K562 (cell line): ENCODE measurements at regions not wholly inside any gene's neighbourhood (a gene's known extent, or its start where the extent isn't known, plus 50 kb on each side); places are given as distances from the start of the nearest gene placed in this dataset.

Experiments
- ATAC-seq: fragments of 200-7000 bp; cut with Tn5 transposase; 3 replicates; pipeline ENCODE4 v1.9.1; 2020; ENCODE audit warnings: moderate library complexity
- BruUV-seq: library from RNA; stranded (reverse); fragments of 400-500 nt; replicated peaks from 2 replicates; lab custom pipeline; 2021; lab: Mats Ljungman, UMichigan
- CTCF ChIA-PET: fragments of 300-600 bp; formaldehyde crosslinking; extraction: SDS; loops from one replicate; lab custom pipeline; 2021; ENCODE audit warnings: low intra/inter-chr PET ratio; lab: Yijun Ruan, JAX
- POLR2A ChIA-PET: fragments of 300-600, 350-650 bp; sonication (Branson Sonifier 250); formaldehyde crosslinking; extraction: SDS; loops from one replicate; lab custom pipeline; 2021; ENCODE audit warnings: antibody characterized with exemption, inconsistent platforms; lab: Yijun Ruan, JAX
- DNase-seq, 4 experiments: peaks; one replicate each; pipeline versions ENCODE4 v3.0.0 to v3.0.0-alpha.2; 2011 to 2018; ENCODE audit warnings: low spot score in 3 of 4, mixed read lengths in 3 of 4; ENCODE audit errors: extremely low read depth in 1 of 4
- FAIRE-seq: peaks from 2 replicates; lab custom pipeline; 2011; peaks lifted over from hg19 to GRCh38; lab: Jason Lieb, UNC
- H2AFZ ChIP-seq: 2 replicates; pipeline ENCODE4 v1.6.0; 2011; ENCODE audit warnings: low read depth, low read length, control low read depth, inconsistent platforms
- H3K27ac ChIP-seq: fragments of 200-600 bp; 3 replicates; pipeline ENCODE4 v1.8.0; 2011; ENCODE audit warnings: low read depth, mild to moderate bottlenecking, control low read depth, inconsistent platforms, low read length, moderate library complexity, mixed read lengths; ENCODE audit errors: extremely low read depth
- H3K27me3 ChIP-seq, 2 experiments: fragments of 300-600 bp in 1 of 2; 2 replicates in 1 of 2; 3 replicates in 1 of 2; pipeline versions ENCODE4 v1.6.0 to v1.8.0; 2011; ENCODE audit warnings: inconsistent platforms in 2 of 2, low read length in 2 of 2, mild to moderate bottlenecking in 1 of 2, mixed read lengths in 1 of 2, moderate library complexity in 1 of 2; ENCODE audit not compliant: control insufficient read depth in 2 of 2, insufficient read depth in 2 of 2
- H3K36me3 ChIP-seq: fragments of 300-600 bp; 3 replicates; pipeline ENCODE4 v1.8.0; 2011; ENCODE audit warnings: mild to moderate bottlenecking, low read length, inconsistent platforms; ENCODE audit not compliant: control insufficient read depth, insufficient read depth
- H3K4me1 ChIP-seq, 2 experiments: fragments of 200-600 bp in 1 of 2; replicated peaks in 1 of 2; 2 replicates in 1 of 2; 3 replicates in 1 of 2; pipeline versions ENCODE4 v1.5.1 to v1.8.0; 2011; ENCODE audit warnings: inconsistent platforms in 2 of 2, low read length in 2 of 2, mild to moderate bottlenecking in 1 of 2, mixed read lengths in 1 of 2, moderate library complexity in 1 of 2; ENCODE audit not compliant: control insufficient read depth in 2 of 2, insufficient read depth in 2 of 2
- H3K4me2 ChIP-seq: 2 replicates; pipeline ENCODE4 v1.6.1; 2011; ENCODE audit warnings: low read length, control low read depth, inconsistent platforms, mixed read lengths; ENCODE audit not compliant: insufficient read depth
- H3K4me3 ChIP-seq: fragments of 200-600 bp; sonication (generic), shearing (Covaris generic); 2 replicates; pipeline ENCODE4 v1.5.1; 2016; ENCODE audit warnings: control low read depth, inconsistent platforms
- H3K79me2 ChIP-seq: fragments of 200-600 bp; 3 replicates; pipeline ENCODE4 v1.8.0; 2011; ENCODE audit warnings: low read length, inconsistent platforms; ENCODE audit not compliant: control insufficient read depth, insufficient read depth
- H3K9ac ChIP-seq, 2 experiments: 2 replicates each; pipeline versions ENCODE4 v1.6.0 to v1.6.1; 2011; ENCODE audit warnings: low read depth in 2 of 2, low read length in 2 of 2, control low read depth in 1 of 2, inconsistent platforms in 1 of 2, mild to moderate bottlenecking in 1 of 2, mixed read lengths in 1 of 2; ENCODE audit not compliant: insufficient read depth in 1 of 2
- H3K9me1 ChIP-seq: one replicate; pipeline ENCODE4 v1.6.0; 2011; ENCODE audit warnings: inconsistent platforms, mild to moderate bottlenecking, low read length, moderate library complexity; ENCODE audit not compliant: control insufficient read depth, insufficient read depth
- H3K9me3 ChIP-seq: replicated peaks from 2 replicates; pipeline ENCODE4 v1.5.1; 2011; ENCODE audit warnings: low read depth, low read length, inconsistent platforms; ENCODE audit not compliant: control insufficient read depth, insufficient read depth
- H4K20me1 ChIP-seq: replicated peaks from 2 replicates; pipeline ENCODE4 v1.6.1; 2011; ENCODE audit warnings: low read length, inconsistent platforms, mixed read lengths; ENCODE audit not compliant: control insufficient read depth, insufficient read depth
- CHD4 ChIP-seq: fragments of 200-600 bp; sonication (generic); IDR thresholded peaks from 3 replicates; pipeline ENCODE4 v1.6.1; 2012; ENCODE audit warnings: low read depth, mild to moderate bottlenecking, mixed read lengths, low read length, inconsistent platforms; ENCODE audit not compliant: insufficient read depth, insufficient replicate concordance, poor library complexity, severe bottlenecking
- ESRRA ChIP-seq: fragments of 450-650 bp; IDR thresholded peaks from 2 replicates; pipeline ENCODE4 v1.6.1; 2014; ENCODE audit warnings: low read depth, mild to moderate bottlenecking, moderate library complexity, borderline replicate concordance
- FOXA3 ChIP-seq, 2 experiments: fragments of 450-650 bp in 1 of 2; sonication (generic) in 1 of 2; formaldehyde crosslinking; IDR thresholded peaks in 1 of 2; conservative IDR thresholded peaks in 1 of 2; 2 replicates each; pipeline versions ENCODE4 v1.4.0 to v1.8.0; 2020 to 2022; ENCODE audit warnings: mild to moderate bottlenecking in 2 of 2, missing genetic modification reagents in 1 of 2
- MAFF ChIP-seq: IDR thresholded peaks from 2 replicates; pipeline ENCODE4 v1.6.1; 2012; ENCODE audit warnings: low read length, improper control_type of control experiment
- MTA1 ChIP-seq: fragments of 450-650 bp; IDR thresholded peaks from 2 replicates; pipeline ENCODE4 v1.6.1; 2017; ENCODE audit warnings: borderline replicate concordance
- NFRKB ChIP-seq: fragments of 450-650 bp; IDR thresholded peaks from 2 replicates; pipeline ENCODE4 v1.6.1; 2016; ENCODE audit warnings: low read depth
- POLR3G ChIP-seq: IDR thresholded peaks from 2 replicates; pipeline ENCODE4 v1.6.1; 2011; ENCODE audit not compliant: insufficient read length, insufficient replicate concordance; ENCODE audit errors: extremely low read depth
- PTBP1 ChIP-seq: fragments of 200-400 bp; formaldehyde crosslinking; IDR thresholded peaks from 2 replicates; pipeline ENCODE4 v1.6.1; 2017; ENCODE audit warnings: low read depth, low read length
- RFX5 ChIP-seq: IDR thresholded peaks from 2 replicates; pipeline ENCODE4 v1.6.1; 2011; ENCODE audit warnings: low read depth, mild to moderate bottlenecking, improper control_type of control experiment, low read length
- STAT5B ChIP-seq: fragments of 250-450 bp; sonication (Bioruptor Pico); IDR thresholded peaks from 2 replicates; pipeline ENCODE4 v1.8.0; 2021; ENCODE audit warnings: mild to moderate bottlenecking, inconsistent platforms
- TSC22D4 ChIP-seq: fragments of 450-650 bp; IDR thresholded peaks from 2 replicates; pipeline ENCODE4 v1.6.1; 2016; ENCODE audit warnings: missing genetic modification characterization, missing biosample characterization, control low read depth
- ZBTB11 ChIP-seq, 3 experiments: fragments of 200-800 bp in 1 of 3; fragments of 250-450 bp in 1 of 3; fragments of 450-650 bp in 1 of 3; sonication (Bioruptor Pico) in 1 of 3; sonication (Bioruptor generic) in 1 of 3; formaldehyde crosslinking in 1 of 3; IDR thresholded peaks; 2 replicates each; pipeline versions ENCODE4 v1.6.1 to v1.8.0; 2016 to 2022; ENCODE audit warnings: mild to moderate bottlenecking in 2 of 3, missing genetic modification characterization in 2 of 3, missing compliant biosample characterization in 1 of 3, moderate library complexity in 1 of 3
- ZFPM2 ChIP-seq: fragments of 250-450 bp; sonication (Bioruptor Pico); IDR thresholded peaks from 2 replicates; pipeline ENCODE4 v1.5.1; 2022; ENCODE audit warnings: mild to moderate bottlenecking
- ZNF561 ChIP-seq: fragments of 450-650 bp; formaldehyde crosslinking; conservative IDR thresholded peaks from 2 replicates; pipeline ENCODE4 v1.4.0; 2020; ENCODE audit warnings: mild to moderate bottlenecking, moderate library complexity
- WGBS: fragments of 100-300 bp; shearing (Covaris generic); methylation state at CpG from one replicate; pipeline ENCODE4 v1.1.6; 2016; ENCODE audit warnings: low coverage, mixed read lengths; ENCODE audit not compliant: insufficient coverage; ENCODE audit errors: missing lambda C conversion rate; 5-methylcytosine and 5-hydroxymethylcytosine counted together
- in situ Hi-C: fragments of 300-500 bp; cut with MboI; formaldehyde crosslinking; loops from 4 replicates; pipeline ENCODE4 v1.15.0; 2018; ENCODE audit warnings: inconsistent platforms, mixed read lengths
- intact Hi-C: fragments of 100-400 bp; cut with micrococcal nuclease; formaldehyde crosslinking; loops from 2 replicates; pipeline ENCODE4 v1.14.2; 2022
- TF ChIP-seq, protein P1 (sequence below), 2 experiments: fragments of 450-650 bp in 1 of 2; sonication (generic) in 1 of 2; formaldehyde crosslinking; conservative IDR thresholded peaks; 2 replicates each; pipeline versions ENCODE4 v1.4.0 to v1.8.1; 2020 to 2022; ENCODE audit warnings: mild to moderate bottlenecking in 1 of 2, missing genetic modification reagents in 1 of 2

- Histone ChIP-seq H3K9me3 (no peaks in the 10 kb centered on the region), H2AFZ (no peak overlapping the region), H3K36me3 (no peaks in the 10 kb centered on the region), H3K9me1 (no peaks in the 10 kb centered on the region), H4K20me1 (no peaks in the 10 kb centered on the region), H3K27ac (no peak overlapping the region), H3K4me2 (no peak overlapping the region), H3K27me3 (peaks cover 0 to 20% of the 10 kb centered on the region in 2 experiments; a peak in 2 of 5 replicates), H3K4me1 (no peaks in the 10 kb centered on the region), H3K9ac (no peak overlapping the region), H3K4me3 (no peak overlapping the region), H3K79me2 (no peaks in the 10 kb centered on the region)
- ATAC-seq: no peak
- 0% methylated on average over 5 of the region's 5 CpGs for WGBS
- in situ Hi-C loops: no loop called here
- DNase-seq: no peak
- ChIA-PET CTCF (no interaction called here), POLR2A (no interaction called here)
- FAIRE-seq: no peak
- TF ChIP-seq RFX5 (no peak), ZFPM2 (CRISPR knock-in tag) (no peak), FOXA3 (CRISPR knock-in tag; conservative IDR thresholded peaks at IDR 0.05 in 1 of 2, IDR thresholded peaks at IDR 0.05 in 1 of 2) (no peak), ESRRA (no peak), ZNF561 (CRISPR knock-in tag) (no peak), STAT5B (CRISPR knock-in tag) (no peak), MTA1 (no peak), NFRKB (no peak), PTBP1 (no peak), MAFF (no peak), POLR3G (no peak), CHD4 (no peak), ZBTB11 (CRISPR knock-in tag; IDR thresholded peaks at IDR 0.05) (no peak), TSC22D4 (no peak)
- TF ChIP-seq, protein P1, sequence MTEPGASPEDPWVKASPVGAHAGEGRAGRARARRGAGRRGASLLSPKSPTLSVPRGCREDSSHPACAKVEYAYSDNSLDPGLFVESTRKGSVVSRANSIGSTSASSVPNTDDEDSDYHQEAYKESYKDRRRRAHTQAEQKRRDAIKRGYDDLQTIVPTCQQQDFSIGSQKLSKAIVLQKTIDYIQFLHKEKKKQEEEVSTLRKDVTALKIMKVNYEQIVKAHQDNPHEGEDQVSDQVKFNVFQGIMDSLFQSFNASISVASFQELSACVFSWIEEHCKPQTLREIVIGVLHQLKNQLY (CRISPR knock-in tag; conservative IDR thresholded peaks at IDR 0.05): no peak
- BruUV-seq: no TSS peak
- intact Hi-C loops: no loop called here
Measured at GRCh38 chr2:16250886-16251285, 310.5 kb downstream of the MYCN start.
